ENCODE measurements at regions not wholly inside any gene's neighbourhood (a gene's known extent, or its start where the extent isn't known, plus 50 kb on each side); places are given as distances from the start of the nearest gene placed in this dataset.
"Not testable (repeated sequence)": the region's sequence is repeated elsewhere in the genome, so short reads cannot be mapped to it uniquely, and the experiment has no call there.

DNA sequence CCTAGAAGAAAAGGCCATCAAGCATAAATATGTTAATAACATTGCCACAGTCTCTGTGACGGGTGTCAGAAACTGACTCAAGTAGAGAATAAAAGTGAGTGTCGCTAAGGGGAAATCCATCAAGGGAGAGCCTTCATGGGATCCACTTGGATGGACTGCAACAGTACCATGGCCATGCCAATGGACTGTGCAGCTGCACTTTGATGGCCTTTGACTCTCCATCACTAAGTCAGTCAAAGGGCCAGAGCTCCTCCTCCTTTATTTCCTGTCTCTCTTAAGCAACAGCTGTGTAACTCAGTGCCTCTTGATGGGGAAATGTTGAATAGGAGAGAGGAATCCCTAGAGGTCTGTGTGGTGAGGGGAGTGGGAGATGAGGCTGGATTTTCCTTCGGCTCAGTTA is 335.2 kb downstream of the BMP4 start:
- H3K4me3 ChIP-seq (ENCODE audit: low read depth, low read length): no peak overlapping the region
- DNase-seq (ENCODE audit: low read depth, low spot score): no peak
- TF ChIP-seq, protein P1, sequence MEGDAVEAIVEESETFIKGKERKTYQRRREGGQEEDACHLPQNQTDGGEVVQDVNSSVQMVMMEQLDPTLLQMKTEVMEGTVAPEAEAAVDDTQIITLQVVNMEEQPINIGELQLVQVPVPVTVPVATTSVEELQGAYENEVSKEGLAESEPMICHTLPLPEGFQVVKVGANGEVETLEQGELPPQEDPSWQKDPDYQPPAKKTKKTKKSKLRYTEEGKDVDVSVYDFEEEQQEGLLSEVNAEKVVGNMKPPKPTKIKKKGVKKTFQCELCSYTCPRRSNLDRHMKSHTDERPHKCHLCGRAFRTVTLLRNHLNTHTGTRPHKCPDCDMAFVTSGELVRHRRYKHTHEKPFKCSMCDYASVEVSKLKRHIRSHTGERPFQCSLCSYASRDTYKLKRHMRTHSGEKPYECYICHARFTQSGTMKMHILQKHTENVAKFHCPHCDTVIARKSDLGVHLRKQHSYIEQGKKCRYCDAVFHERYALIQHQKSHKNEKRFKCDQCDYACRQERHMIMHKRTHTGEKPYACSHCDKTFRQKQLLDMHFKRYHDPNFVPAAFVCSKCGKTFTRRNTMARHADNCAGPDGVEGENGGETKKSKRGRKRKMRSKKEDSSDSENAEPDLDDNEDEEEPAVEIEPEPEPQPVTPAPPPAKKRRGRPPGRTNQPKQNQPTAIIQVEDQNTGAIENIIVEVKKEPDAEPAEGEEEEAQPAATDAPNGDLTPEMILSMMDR (IDR thresholded peaks at IDR 0.05; ENCODE audit: insufficient read depth, low read length, missing control alignments): no peak
- ChIA-PET POLR2A (no interaction called here), CTCF (no interaction called here)

DNA sequence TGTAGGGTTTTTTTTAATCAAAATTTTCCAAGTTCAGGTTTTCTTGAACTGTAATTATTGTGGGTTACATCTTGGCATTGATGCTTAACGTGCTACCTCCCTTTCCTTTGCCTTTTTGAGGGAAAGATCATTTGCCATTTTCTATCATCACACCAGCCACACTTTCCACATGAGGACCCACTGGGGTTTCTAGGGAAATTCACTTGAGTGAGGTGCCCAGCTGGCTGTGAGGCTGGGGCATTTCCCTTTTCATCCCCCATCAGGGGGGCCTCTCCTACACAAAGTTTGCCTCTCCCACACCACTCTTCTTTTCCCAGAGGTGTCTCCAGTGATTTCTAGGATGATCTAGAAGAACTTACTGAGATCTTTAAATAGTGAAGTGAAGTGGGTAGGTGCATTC is 335.7 kb downstream of the BMP4 start:
- H3K4me3 ChIP-seq (ENCODE audit: low read depth, low read length): no peak overlapping the region
- DNase-seq (ENCODE audit: low read depth, low spot score): no peak
- CTCF ChIA-PET: interaction anchor here (1.1 to 1.2 kb wide), 2 partner anchors 10 to 554 kb away, joined by 3 read pairs; no protein-coding TSS in a partner anchor
- TF ChIP-seq, protein P1 (IDR thresholded peaks at IDR 0.05; ENCODE audit: insufficient read depth, low read length, missing control alignments): no peak
- POLR2A ChIA-PET: no interaction called here

DNA sequence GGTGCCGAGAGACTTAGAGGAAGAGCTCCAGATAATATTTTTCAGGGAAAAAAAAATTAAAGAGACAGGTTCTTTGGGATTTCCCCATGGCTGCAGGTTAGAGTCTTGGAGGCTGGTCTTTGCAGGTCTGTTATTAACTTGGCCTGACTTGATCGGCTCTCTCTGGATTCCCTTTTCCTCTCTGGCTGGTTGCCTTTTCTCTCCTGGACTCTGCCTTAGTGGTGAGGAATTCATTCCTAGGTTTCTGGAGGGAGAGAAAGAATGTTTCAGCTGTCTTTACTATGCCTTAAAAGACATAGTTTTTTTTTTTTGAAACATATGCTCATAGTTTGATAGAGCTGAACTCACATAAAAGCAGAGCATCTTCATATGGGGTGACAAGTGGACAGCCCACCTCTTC is 336.3 kb downstream of the BMP4 start:
- TF ChIP-seq, protein P1 (IDR thresholded peaks at IDR 0.05; ENCODE audit: insufficient read depth, low read length, missing control alignments): no peak
- H3K4me3 ChIP-seq (ENCODE audit: low read depth, low read length): no peak overlapping the region
- ChIA-PET POLR2A (interaction anchor here (0.6 to 0.9 kb wide), 3 partner anchors 10 to 1155 kb away, joined by 3 to 4 read pairs (median 3); no protein-coding TSS in a partner anchor), CTCF (interaction anchor here (0.8 to 1.3 kb wide), 4 partner anchors 9 to 555 kb away, joined by 3 read pairs; no protein-coding TSS in a partner anchor)
- peak; percentile 2 for DNase-seq (ENCODE audit: low read depth, low spot score)

DNA sequence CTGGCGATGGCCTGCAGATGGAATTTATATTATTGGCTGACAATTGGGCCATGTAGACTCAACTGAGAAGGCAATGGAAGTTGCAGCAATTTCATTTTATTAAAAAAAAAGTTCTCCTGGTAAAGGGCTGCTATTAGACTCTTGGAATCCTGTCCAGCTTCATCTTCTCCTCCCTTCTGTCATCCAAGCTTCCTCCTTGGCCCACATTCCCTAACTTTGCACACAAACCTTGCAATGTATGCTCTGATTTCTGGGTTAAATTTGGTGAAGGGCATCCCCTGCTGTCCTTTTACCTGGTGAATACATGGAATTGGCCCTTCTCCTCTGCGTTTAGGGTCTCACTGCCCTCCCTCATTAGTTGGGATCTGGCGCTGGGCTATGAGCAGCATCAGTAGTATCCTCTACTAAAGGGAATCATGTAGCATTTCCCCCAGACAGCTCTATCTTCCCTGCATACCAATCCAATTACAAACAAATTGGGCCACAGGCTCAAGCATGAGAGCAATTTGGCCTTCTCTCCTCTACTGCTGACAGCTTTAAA is 336.9 kb downstream of the BMP4 start:
- DNase-seq (ENCODE audit: low read depth, low spot score): peak; percentile 5
- H3K4me3 ChIP-seq (ENCODE audit: low read depth, low read length): no peak overlapping the region
- POLR2A ChIA-PET: interaction anchor here (0.6 to 0.9 kb wide), 5 partner anchors 9 to 1156 kb away, joined by 3 to 4 read pairs (median 3); no protein-coding TSS in a partner anchor
- TF ChIP-seq, protein P1 (IDR thresholded peaks at IDR 0.05; ENCODE audit: insufficient read depth, low read length, missing control alignments): no peak
- CTCF ChIA-PET: interaction anchor here (0.8 to 1.3 kb wide), 4 partner anchors 9 to 555 kb away, joined by 3 read pairs; no protein-coding TSS in a partner anchor

DNA sequence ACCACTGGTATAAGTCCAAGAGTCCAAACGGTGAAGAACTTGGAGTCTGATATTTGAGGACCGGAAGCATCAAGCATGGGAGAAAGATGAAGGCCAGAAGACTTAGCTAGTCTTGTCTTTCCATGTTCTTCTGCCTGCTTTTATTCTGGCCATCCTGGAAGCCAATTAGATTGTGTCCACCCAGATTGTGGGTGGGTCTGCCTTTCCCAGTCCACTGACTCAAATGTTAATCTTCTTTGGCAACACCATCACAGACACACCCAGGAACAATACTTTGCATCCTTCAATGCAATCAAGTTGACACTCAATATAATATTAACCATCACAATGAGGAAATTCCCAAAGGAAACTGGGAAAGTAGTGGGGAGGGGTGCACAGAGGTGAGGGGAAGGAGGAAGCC is 340.1 kb downstream of the BMP4 start:
- DNase-seq (ENCODE audit: low read depth, low spot score); H3K4me3 ChIP-seq (ENCODE audit: low read depth, low read length); POLR2A ChIA-PET; CTCF ChIA-PET: not testable (repeated sequence)

DNA sequence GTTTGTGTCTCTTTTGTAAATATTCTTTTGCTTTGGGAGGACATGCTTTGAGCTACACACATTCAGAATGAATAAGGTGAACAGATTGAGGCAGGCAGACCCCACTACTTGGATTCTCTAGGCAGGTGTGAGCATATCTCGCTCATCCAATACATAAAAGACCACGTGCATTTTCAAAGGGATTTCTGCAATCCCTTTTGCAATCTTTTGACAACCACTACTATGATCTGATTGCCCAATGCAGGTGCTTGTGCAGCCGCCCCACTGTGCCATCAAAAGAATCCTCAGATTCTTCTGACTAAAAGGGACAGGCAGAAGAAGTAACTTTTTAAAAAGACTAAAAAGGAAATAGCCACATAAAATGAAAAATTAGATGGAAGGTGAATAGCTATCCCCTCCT is 341.4 kb downstream of the BMP4 start:
- DNase-seq (ENCODE audit: low read depth, low spot score): no peak
- H3K4me3 ChIP-seq (ENCODE audit: low read depth, low read length): no peak overlapping the region
- TF ChIP-seq, protein P1 (IDR thresholded peaks at IDR 0.05; ENCODE audit: insufficient read depth, low read length, missing control alignments): no peak
- POLR2A ChIA-PET: no interaction called here
- CTCF ChIA-PET: no interaction called here
